PC-3 (cell line): ENCODE measurements at regions not wholly inside any gene's neighbourhood (a gene's known extent, or its start where the extent isn't known, plus 50 kb on each side); places are given as distances from the start of the nearest gene placed in this dataset.

Experiments
- EZH2 ChIP-seq: fragments of 300-600 bp; sonication (generic); IDR thresholded peaks from one replicate; pipeline ENCODE4 v1.6.1; 2017; ENCODE audit warnings: antibody characterized with exemption, mild to moderate bottlenecking, low read length; ENCODE audit not compliant: unreplicated experiment
- EZH2phosphoT487 ChIP-seq: fragments of 300-600 bp; sonication (generic); IDR thresholded peaks from 2 replicates; pipeline ENCODE4 v1.6.1; 2018; ENCODE audit warnings: mild to moderate bottlenecking, antibody characterized with exemption, low read length, borderline replicate concordance
- TF ChIP-seq, protein P1 (sequence below): fragments of 300-600 bp; sonication (generic); conservative IDR thresholded peaks from 2 replicates; pipeline ENCODE4 v1.5.1; 2017; ENCODE audit warnings: antibody characterized with exemption, low read depth, mild to moderate bottlenecking, low read length

DNA sequence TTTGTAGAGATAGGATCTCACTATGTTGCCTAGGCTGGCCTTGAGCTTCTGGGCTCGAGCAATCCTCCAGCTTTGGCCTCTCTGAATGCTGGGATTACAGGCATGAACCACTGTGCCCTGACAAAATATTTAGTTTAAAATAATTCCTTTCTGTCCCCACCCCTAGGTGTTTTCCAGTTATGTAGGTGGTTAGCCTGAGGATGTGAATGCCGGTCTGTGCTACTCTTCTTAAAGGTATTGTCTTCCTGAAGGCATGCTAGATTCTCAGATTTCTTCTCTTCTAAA is 56.7 kb upstream of the BASP1 start:
- TF ChIP-seq EZH2phosphoT487 (no peak), EZH2 (no peak)
- TF ChIP-seq, protein P1, sequence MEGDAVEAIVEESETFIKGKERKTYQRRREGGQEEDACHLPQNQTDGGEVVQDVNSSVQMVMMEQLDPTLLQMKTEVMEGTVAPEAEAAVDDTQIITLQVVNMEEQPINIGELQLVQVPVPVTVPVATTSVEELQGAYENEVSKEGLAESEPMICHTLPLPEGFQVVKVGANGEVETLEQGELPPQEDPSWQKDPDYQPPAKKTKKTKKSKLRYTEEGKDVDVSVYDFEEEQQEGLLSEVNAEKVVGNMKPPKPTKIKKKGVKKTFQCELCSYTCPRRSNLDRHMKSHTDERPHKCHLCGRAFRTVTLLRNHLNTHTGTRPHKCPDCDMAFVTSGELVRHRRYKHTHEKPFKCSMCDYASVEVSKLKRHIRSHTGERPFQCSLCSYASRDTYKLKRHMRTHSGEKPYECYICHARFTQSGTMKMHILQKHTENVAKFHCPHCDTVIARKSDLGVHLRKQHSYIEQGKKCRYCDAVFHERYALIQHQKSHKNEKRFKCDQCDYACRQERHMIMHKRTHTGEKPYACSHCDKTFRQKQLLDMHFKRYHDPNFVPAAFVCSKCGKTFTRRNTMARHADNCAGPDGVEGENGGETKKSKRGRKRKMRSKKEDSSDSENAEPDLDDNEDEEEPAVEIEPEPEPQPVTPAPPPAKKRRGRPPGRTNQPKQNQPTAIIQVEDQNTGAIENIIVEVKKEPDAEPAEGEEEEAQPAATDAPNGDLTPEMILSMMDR, result no peak
